Heart left ventricle (tissue), 16 donors: ENCODE measurements at regions not wholly inside any gene's neighbourhood (a gene's known extent, or its start where the extent isn't known, plus 50 kb on each side); places are given as distances from the start of the nearest gene placed in this dataset.

Experiments
- ATAC-seq, 4 donors: fragments of 200-7000 bp; cut with Tn5 transposase; one replicate each; pipeline ENCODE4 v1.9.1; 2020 to 2022; ENCODE audit warnings: moderate library complexity in 4 of 4, mild to moderate bottlenecking in 3 of 4, moderate number of reproducible peaks in 1 of 4
- DNase-seq, 5 donors: peaks; one replicate each; pipeline ENCODE4 v3.0.0-alpha.2; 2020
- H3K27ac ChIP-seq, 12 donors: fragments of 200-600 bp; sonication (generic) in 4 of 12; one replicate each; pipeline versions ENCODE4 v1.5.0 to v1.8.0; 2016 to 2022; ENCODE audit warnings: mild to moderate bottlenecking in 2 of 12
- H3K27me3 ChIP-seq, 9 donors: fragments of 200-600 bp; sonication (generic) in 2 of 9; one replicate each; pipeline versions ENCODE4 v1.5.1 to v1.8.0; 2016 to 2022; ENCODE audit warnings: mild to moderate bottlenecking in 3 of 9
- H3K36me3 ChIP-seq, 9 donors: fragments of 200-600 bp; sonication (generic) in 2 of 9; one replicate each; pipeline versions ENCODE4 v1.5.0 to v1.8.0; 2018 to 2022; ENCODE audit warnings: mild to moderate bottlenecking in 2 of 9
- H3K4me1 ChIP-seq, 12 donors: fragments of 200-600 bp; sonication (generic) in 4 of 12; one replicate each; pipeline versions ENCODE4 v1.5.0 to v1.8.0; 2016 to 2022; ENCODE audit warnings: mild to moderate bottlenecking in 3 of 12
- H3K4me3 ChIP-seq, 12 donors: fragments of 200-600 bp; sonication (generic) in 4 of 12; one replicate each; pipeline versions ENCODE4 v1.5.0 to v1.8.0; 2017 to 2022; ENCODE audit warnings: mild to moderate bottlenecking in 9 of 12, moderate library complexity in 4 of 12
- H3K9me3 ChIP-seq, 12 donors: fragments of 200-600 bp; sonication (generic) in 4 of 12; one replicate each; pipeline versions ENCODE4 v1.5.0 to v1.8.0; 2016 to 2022; ENCODE audit warnings: mild to moderate bottlenecking in 1 of 12
- POLR2A ChIP-seq, 2 donors: fragments of 450-650 bp; IDR thresholded peaks; one replicate each; pipeline ENCODE4 v1.6.1; 2017; ENCODE audit warnings: antibody characterized with exemption in 2 of 2, mild to moderate bottlenecking in 2 of 2, moderate library complexity in 2 of 2
- WGBS, 4 donors: extraction: QIAGEN DNeasy Blood & Tissue Kit in 2 of 4; methylation state at CpG; one replicate each; pipeline versions ENCODE4 v1.1.5 to v1.1.7; 2013 to 2018; 5-methylcytosine and 5-hydroxymethylcytosine counted together
- intact Hi-C, 10 donors: fragments of 100-400 bp; cut with DNase I; formaldehyde crosslinking; loops; one replicate each; pipeline versions ENCODE4 v1.11.1 to v1.14.2; 2022
- TF ChIP-seq, protein P1 (sequence below), 12 donors: fragments of 200-600 bp; sonication (generic) in 4 of 12; IDR thresholded peaks; one replicate each; pipeline versions ENCODE4 v1.5.0 to v1.8.0; 2018 to 2022; ENCODE audit warnings: antibody characterized with exemption in 12 of 12, mild to moderate bottlenecking in 5 of 12
- donor health status: ischemic (EF 13 %, LVEDD 7.1; RV severe dilation, severe dysfunction).
- donor health status: healthy with polysubstance abuse.
- donor health status: DM: no; HTN: yes; CAD: no.
- donor health status: DM: no; HTN: no; CAD: no.
- donor health status: ischemic (EF 25% LVEDD 6.9; RV normal size, moderate dysfunction).
- donor health status: ischemic (EF 25% LVEDD 5.7; RV mildly dilated, moderate dysfunction).
- donor health status: healthy.
- donor health status: DM: yes; HTN: yes; CAD: no.
- donor health status: ischemic (EF 35%, LVEDD 5.7; RV mildly dilated, moderate dysfunction).
- donor health status: nonischemic (EF 11% LVEDD 7.7; RV severe dilation, severe dysfunction).
- donor health status: DM: yes; HTN: yes; CAD: no.
- donor health status: PGD.
- donor health status: ischemic (EF 29% LVEDD 5.4; RV normal size, mild dysfunction).
- donor health status: nonischemic (EF 23%, LVEDD 6.1; RV moderate dilation, normal function).

DNA sequence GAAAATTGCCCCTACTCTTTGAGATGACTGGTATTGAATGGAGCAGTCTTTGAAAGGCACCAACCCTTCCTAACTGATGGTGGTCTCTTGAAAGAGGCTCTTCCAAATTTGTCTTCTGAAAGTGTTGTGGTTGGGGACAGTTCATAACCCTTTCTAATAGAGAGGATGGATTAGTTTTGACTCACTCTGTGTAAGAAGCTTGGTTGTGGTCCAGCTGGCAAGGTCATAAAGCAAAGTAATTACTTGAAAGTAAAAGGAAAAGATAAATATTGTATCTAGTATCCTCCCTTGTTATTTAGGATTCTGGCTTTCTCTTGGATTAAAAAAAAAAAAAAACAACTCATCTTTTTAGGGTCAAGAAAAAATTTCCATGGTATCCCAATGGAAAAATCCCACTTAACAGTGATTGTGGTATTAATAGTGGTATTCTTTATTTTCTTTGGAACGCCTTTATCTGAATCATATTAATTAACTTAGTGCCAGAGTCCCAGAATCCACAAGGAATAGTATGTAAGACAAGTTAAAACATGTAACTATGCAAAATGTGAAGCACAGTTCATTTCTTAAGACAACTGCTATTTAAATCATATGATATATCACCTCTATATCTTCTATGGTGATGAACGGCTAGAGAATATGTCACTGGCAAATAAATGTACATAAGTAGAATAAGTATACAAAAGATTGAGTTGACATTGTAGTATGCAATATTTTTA lies 469.3 kb upstream of the CDIN1 start:
- WGBS, 4 donors, result 67 to 74% (median 72%) methylated on average over 2 of the region's 2 CpGs
- H3K27me3 ChIP-seq, result no peaks in the 10 kb centered on the region
- ATAC-seq, result no peak
- no peak overlapping the region for H3K4me3 ChIP-seq
- no peak for DNase-seq
- H3K36me3 ChIP-seq, result no peaks in the 10 kb centered on the region
- H3K9me3 ChIP-seq, result no peaks in the 10 kb centered on the region
- intact Hi-C loops, result loop anchor here in 1 of 10 donors (10.0 kb wide), 1 partner anchor 55 kb away; no protein-coding TSS in a partner anchor
- TF ChIP-seq POLR2A (IDR thresholded peaks at IDR 0.05), result no peak
- TF ChIP-seq, protein P1, sequence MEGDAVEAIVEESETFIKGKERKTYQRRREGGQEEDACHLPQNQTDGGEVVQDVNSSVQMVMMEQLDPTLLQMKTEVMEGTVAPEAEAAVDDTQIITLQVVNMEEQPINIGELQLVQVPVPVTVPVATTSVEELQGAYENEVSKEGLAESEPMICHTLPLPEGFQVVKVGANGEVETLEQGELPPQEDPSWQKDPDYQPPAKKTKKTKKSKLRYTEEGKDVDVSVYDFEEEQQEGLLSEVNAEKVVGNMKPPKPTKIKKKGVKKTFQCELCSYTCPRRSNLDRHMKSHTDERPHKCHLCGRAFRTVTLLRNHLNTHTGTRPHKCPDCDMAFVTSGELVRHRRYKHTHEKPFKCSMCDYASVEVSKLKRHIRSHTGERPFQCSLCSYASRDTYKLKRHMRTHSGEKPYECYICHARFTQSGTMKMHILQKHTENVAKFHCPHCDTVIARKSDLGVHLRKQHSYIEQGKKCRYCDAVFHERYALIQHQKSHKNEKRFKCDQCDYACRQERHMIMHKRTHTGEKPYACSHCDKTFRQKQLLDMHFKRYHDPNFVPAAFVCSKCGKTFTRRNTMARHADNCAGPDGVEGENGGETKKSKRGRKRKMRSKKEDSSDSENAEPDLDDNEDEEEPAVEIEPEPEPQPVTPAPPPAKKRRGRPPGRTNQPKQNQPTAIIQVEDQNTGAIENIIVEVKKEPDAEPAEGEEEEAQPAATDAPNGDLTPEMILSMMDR (IDR thresholded peaks at IDR 0.05), result no peak
- no peak overlapping the region for H3K27ac ChIP-seq
- peaks cover 0 to 16% (median 0%) of the 10 kb centered on the region in 12 donors for H3K4me1 ChIP-seq

DNA sequence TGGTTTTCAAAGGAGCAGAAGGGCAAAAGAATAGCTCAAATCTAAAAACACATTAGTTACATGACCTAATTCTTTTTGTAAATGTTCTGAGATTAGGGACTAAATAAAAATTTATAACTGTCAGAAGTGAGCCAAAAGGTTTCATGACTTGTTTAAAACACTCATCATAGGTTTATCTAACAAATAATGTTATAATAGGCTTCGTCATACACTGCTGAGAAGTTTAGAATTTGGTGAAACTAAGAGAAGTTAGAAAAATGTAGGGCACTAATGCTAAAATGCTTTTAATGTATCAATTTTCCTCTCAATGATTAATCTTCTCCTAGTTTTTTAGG lies 468.8 kb upstream of the CDIN1 start:
- ATAC-seq (no peak), DNase-seq (no peak)
- Histone ChIP-seq H3K4me3 (no peak overlapping the region), H3K27ac (no peak overlapping the region), H3K4me1 (peaks cover 0 to 16% (median 0%) of the 10 kb centered on the region in 12 donors), H3K27me3 (no peaks in the 10 kb centered on the region), H3K36me3 (no peaks in the 10 kb centered on the region), H3K9me3 (no peaks in the 10 kb centered on the region)
- intact Hi-C loops, result loop anchor here in 1 of 10 donors (10.0 kb wide), 1 partner anchor 56 kb away; no protein-coding TSS in a partner anchor
- WGBS, 4 donors, result 68 to 82% (median 78%) methylated on average over 1 of the region's 1 CpG
- TF ChIP-seq, protein P1 (IDR thresholded peaks at IDR 0.05), result no peak
- TF ChIP-seq POLR2A (IDR thresholded peaks at IDR 0.05), result no peak

DNA sequence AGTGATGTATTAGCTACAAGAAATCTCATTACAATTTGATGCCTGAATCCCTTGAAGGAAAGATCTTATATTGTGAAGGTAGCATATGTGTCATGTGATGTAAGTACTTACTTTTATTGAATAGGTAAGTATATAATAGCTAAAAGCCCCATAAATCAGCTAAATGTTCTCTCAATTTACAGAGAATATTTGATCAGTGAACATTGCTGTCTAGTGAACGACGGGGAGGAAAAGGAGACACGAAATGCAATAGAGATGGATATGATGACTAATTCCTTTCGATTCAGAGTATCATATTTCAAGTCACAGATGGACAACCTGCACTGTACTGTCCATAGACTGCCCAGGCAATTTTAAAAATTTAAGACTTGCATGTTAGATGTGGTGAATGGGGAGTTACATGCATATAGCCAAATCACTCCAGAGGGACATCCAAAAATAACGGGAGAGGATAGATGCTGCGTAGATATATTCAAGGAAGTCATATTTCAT lies 462.1 kb upstream of the CDIN1 start:
- Histone ChIP-seq H3K4me1 (peaks cover 0 to 11% (median 0%) of the 10 kb centered on the region in 12 donors), H3K4me3 (no peak overlapping the region), H3K9me3 (no peaks in the 10 kb centered on the region), H3K36me3 (no peaks in the 10 kb centered on the region), H3K27me3 (no peaks in the 10 kb centered on the region), H3K27ac (no peak overlapping the region)
- WGBS, 4 donors, result 82 to 90% (median 85%) methylated on average over 6 of the region's 6 CpGs
- TF ChIP-seq, protein P1 (IDR thresholded peaks at IDR 0.05), result no peak
- no peak for TF ChIP-seq POLR2A (IDR thresholded peaks at IDR 0.05)
- DNase-seq, result no peak
- intact Hi-C loops, result loop anchor here in 1 of 10 donors (10.0 kb wide), 1 partner anchor 63 kb away; no protein-coding TSS in a partner anchor
- no peak for ATAC-seq

DNA sequence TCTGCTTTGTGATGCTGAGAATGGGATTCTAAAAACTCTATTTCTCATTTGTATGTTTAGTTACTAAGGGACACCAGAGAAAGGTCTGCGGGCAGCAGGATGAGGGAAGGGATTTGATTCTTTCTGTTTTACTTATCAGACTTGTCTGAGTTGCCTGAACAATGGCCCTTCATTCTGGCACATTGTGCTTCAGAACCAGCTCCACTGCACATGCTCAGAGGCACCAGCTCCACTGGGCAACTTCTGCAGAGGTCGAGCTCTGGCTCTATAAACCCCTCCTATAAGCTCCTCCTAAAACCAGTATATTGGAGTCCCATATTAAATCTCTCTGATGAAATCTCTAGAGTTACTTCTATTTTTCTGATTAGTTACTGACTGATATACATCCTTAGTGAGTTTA lies 453.2 kb upstream of the CDIN1 start:
- no peak for ATAC-seq
- no peak overlapping the region for H3K4me3 ChIP-seq
- no peaks in the 10 kb centered on the region for H3K36me3 ChIP-seq
- intact Hi-C loops, result no loop called here
- WGBS, 4 donors, result 66 to 68% (median 66%) methylated on average over 2 of the region's 2 CpGs
- no peaks in the 10 kb centered on the region for H3K9me3 ChIP-seq
- H3K27ac ChIP-seq, result no peak overlapping the region
- no peak for DNase-seq
- H3K27me3 ChIP-seq, result no peaks in the 10 kb centered on the region
- no peaks in the 10 kb centered on the region for H3K4me1 ChIP-seq
- TF ChIP-seq, protein P1 (IDR thresholded peaks at IDR 0.05), result no peak
- TF ChIP-seq POLR2A (IDR thresholded peaks at IDR 0.05), result no peak
